Keratinocyte (primary cell): ENCODE measurements at regions not wholly inside any gene's neighbourhood (a gene's known extent, or its start where the extent isn't known, plus 50 kb on each side); places are given as distances from the start of the nearest gene placed in this dataset.

ENCODE experiments used
- DNase-seq: peaks from one replicate; pipeline ENCODE4 v3.0.0-alpha.2; 2011; ENCODE audit warnings: low read depth, missing footprints, low spot score
- FAIRE-seq: peaks from 2 replicates; lab custom pipeline; 2011; peaks lifted over from hg19 to GRCh38; lab: Jason Lieb, UNC
- H2AFZ ChIP-seq: 2 replicates; pipeline ENCODE4 v1.6.0; 2012; ENCODE audit warnings: low read length, control low read depth, inconsistent platforms; ENCODE audit not compliant: control insufficient read depth
- H3K27ac ChIP-seq: 2 replicates; pipeline ENCODE4 v1.5.1; 2011; ENCODE audit warnings: low read length; ENCODE audit not compliant: control insufficient read depth, insufficient read depth
- H3K27me3 ChIP-seq: 3 replicates; pipeline ENCODE4 v1.6.0; 2011; ENCODE audit warnings: low read length; ENCODE audit not compliant: control insufficient read depth, insufficient read depth; ENCODE audit errors: extremely low read depth
- H3K36me3 ChIP-seq, 2 experiments: 2 replicates in 1 of 2; 3 replicates in 1 of 2; pipeline ENCODE4 v1.5.1; 2011; ENCODE audit warnings: low read length in 2 of 2, mild to moderate bottlenecking in 1 of 2; ENCODE audit not compliant: control insufficient read depth in 2 of 2, insufficient read depth in 2 of 2; ENCODE audit errors: extremely low read depth in 1 of 2
- H3K4me1 ChIP-seq: 3 replicates; pipeline ENCODE4 v1.5.1; 2011; ENCODE audit warnings: low read length; ENCODE audit not compliant: control insufficient read depth, insufficient read depth; ENCODE audit errors: extremely low read depth
- H3K4me2 ChIP-seq: 3 replicates; pipeline ENCODE4 v1.6.0; 2011; ENCODE audit warnings: low read depth, low read length; ENCODE audit not compliant: control insufficient read depth, insufficient read depth; ENCODE audit errors: extremely low read depth
- H3K4me3 ChIP-seq, 3 experiments: fragments of 200-600 bp in 1 of 3; sonication (generic) in 1 of 3; 2 replicates in 2 of 3; 3 replicates in 1 of 3; pipeline ENCODE4 v1.5.1; 2011 to 2016; ENCODE audit warnings: low read length in 3 of 3, mild to moderate bottlenecking in 3 of 3, control low read depth in 2 of 3, inconsistent platforms in 1 of 3, low read depth in 1 of 3, mixed read lengths in 1 of 3, mixed run types in 1 of 3, moderate library complexity in 1 of 3; ENCODE audit not compliant: control insufficient read depth in 2 of 3, insufficient read depth in 2 of 3; ENCODE audit errors: extremely low read depth in 1 of 3
- H3K79me2 ChIP-seq: 2 replicates; pipeline ENCODE4 v1.6.0; 2012; ENCODE audit warnings: low read length; ENCODE audit not compliant: control insufficient read depth, insufficient read depth
- H3K9ac ChIP-seq: 3 replicates; pipeline ENCODE4 v1.6.0; 2011; ENCODE audit warnings: low read length; ENCODE audit not compliant: control insufficient read depth, insufficient read depth; ENCODE audit errors: extremely low read depth
- H3K9me1 ChIP-seq: 3 replicates; pipeline ENCODE4 v1.6.0; 2011; ENCODE audit warnings: low read length; ENCODE audit not compliant: control insufficient read depth, insufficient read depth; ENCODE audit errors: extremely low read depth
- H3K9me3 ChIP-seq: 2 replicates; pipeline ENCODE4 v1.5.1; 2012; ENCODE audit warnings: low read depth, low read length; ENCODE audit not compliant: control insufficient read depth
- H4K20me1 ChIP-seq: 3 replicates; pipeline ENCODE4 v1.6.0; 2011; ENCODE audit warnings: low read length; ENCODE audit not compliant: control insufficient read depth, insufficient read depth; ENCODE audit errors: extremely low read depth
- EZH2 ChIP-seq: IDR thresholded peaks from one replicate; pipeline ENCODE4 v1.6.1; 2012; ENCODE audit warnings: inconsistent platforms, mild to moderate bottlenecking, low read length, moderate library complexity
- dilution Hi-C: fragments of 300-500 bp; cut with MboI; formaldehyde crosslinking; loops from one replicate; pipeline ENCODE4 v1.7.0; 2020; ENCODE audit warnings: low sequenced_read_pairs; ENCODE audit not compliant: extremely low pct_ligation_motif_present
- TF ChIP-seq, protein P1 (sequence below), 3 experiments: IDR thresholded peaks in 1 of 3; conservative IDR thresholded peaks in 1 of 3; optimal IDR thresholded peaks in 1 of 3; 2 replicates in 2 of 3; 3 replicates in 1 of 3; pipeline versions ENCODE3 to v1.5.1; 2011; ENCODE audit warnings: low read length in 3 of 3, mild to moderate bottlenecking in 3 of 3, moderate library complexity in 2 of 3, control low read depth in 1 of 3, inconsistent platforms in 1 of 3; ENCODE audit not compliant: insufficient read depth in 2 of 3; ENCODE audit errors: extremely low read depth in 1 of 3

DNA sequence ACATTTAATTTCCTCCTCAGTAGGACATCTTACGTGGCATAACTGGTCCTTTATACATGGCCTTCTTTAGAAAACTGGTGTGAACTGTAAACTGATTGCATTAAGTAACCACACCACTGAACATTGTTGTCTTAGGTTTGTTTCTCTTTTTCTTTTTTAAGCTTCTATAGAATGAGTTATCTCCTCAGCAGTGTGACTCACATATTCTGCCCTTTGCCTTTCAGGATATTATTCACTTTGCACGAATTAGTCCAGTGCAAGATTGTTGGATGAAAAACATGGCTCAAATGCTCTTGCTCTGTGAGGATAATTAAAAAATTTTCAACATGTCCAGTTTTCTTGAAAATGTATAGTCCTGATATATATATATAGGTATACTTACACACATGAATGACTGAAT is 147.6 kb downstream of the KBTBD8 start:
- H3K9ac ChIP-seq = no peak overlapping the region
- TF ChIP-seq EZH2 = no peak
- TF ChIP-seq, protein P1, sequence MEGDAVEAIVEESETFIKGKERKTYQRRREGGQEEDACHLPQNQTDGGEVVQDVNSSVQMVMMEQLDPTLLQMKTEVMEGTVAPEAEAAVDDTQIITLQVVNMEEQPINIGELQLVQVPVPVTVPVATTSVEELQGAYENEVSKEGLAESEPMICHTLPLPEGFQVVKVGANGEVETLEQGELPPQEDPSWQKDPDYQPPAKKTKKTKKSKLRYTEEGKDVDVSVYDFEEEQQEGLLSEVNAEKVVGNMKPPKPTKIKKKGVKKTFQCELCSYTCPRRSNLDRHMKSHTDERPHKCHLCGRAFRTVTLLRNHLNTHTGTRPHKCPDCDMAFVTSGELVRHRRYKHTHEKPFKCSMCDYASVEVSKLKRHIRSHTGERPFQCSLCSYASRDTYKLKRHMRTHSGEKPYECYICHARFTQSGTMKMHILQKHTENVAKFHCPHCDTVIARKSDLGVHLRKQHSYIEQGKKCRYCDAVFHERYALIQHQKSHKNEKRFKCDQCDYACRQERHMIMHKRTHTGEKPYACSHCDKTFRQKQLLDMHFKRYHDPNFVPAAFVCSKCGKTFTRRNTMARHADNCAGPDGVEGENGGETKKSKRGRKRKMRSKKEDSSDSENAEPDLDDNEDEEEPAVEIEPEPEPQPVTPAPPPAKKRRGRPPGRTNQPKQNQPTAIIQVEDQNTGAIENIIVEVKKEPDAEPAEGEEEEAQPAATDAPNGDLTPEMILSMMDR (optimal IDR thresholded peaks at IDR 0.05 in 1 of 3, IDR thresholded peaks at IDR 0.05 in 1 of 3, conservative IDR thresholded peaks at IDR 0.05 in 1 of 3; ENCODE audit: extremely low read depth in 1 of 3, insufficient read depth in 2 of 3, low read length in 3 of 3) = no peak
- no peaks in the 10 kb centered on the region for H3K27me3 ChIP-seq
- H3K4me2 ChIP-seq = no peak overlapping the region
- H3K27ac ChIP-seq = no peak overlapping the region
- H3K9me1 ChIP-seq = no peaks in the 10 kb centered on the region
- no peaks in the 10 kb centered on the region for H3K9me3 ChIP-seq
- DNase-seq (no peak), FAIRE-seq (no peak)
- H2AFZ ChIP-seq = no peak overlapping the region
- H3K4me3 ChIP-seq = no peak overlapping the region
- H3K36me3 ChIP-seq = no peaks in the 10 kb centered on the region
- no peaks in the 10 kb centered on the region for H4K20me1 ChIP-seq
- H3K4me1 ChIP-seq = no peaks in the 10 kb centered on the region
- no peaks in the 10 kb centered on the region for H3K79me2 ChIP-seq
- dilution Hi-C loops = no loop called here

GRCh38 chr3:67154429-67154828 is 156.3 kb downstream of the KBTBD8 start:
- FAIRE-seq = no peak
- Histone ChIP-seq H3K9me1 (no peaks in the 10 kb centered on the region), H3K4me3 (no peak overlapping the region)

More at GRCh38 chr3:67154429-67154828, 156.3 kb downstream of the KBTBD8 start:
- no peak overlapping the region for H3K27ac ChIP-seq
- dilution Hi-C loops = no loop called here
- H3K9me3 ChIP-seq = no peaks in the 10 kb centered on the region
- no peak overlapping the region for H3K9ac ChIP-seq
- no peaks in the 10 kb centered on the region for H3K27me3 ChIP-seq
- H3K79me2 ChIP-seq = no peaks in the 10 kb centered on the region
- H2AFZ ChIP-seq = no peak overlapping the region
- no peaks in the 10 kb centered on the region for H4K20me1 ChIP-seq
- no peak for TF ChIP-seq EZH2
- TF ChIP-seq, protein P1 (optimal IDR thresholded peaks at IDR 0.05 in 1 of 3, IDR thresholded peaks at IDR 0.05 in 1 of 3, conservative IDR thresholded peaks at IDR 0.05 in 1 of 3; ENCODE audit: extremely low read depth in 1 of 3, insufficient read depth in 2 of 3, low read length in 3 of 3) = no peak
- no peak overlapping the region for H3K4me2 ChIP-seq
- DNase-seq = no peak
- no peaks in the 10 kb centered on the region for H3K36me3 ChIP-seq
- H3K4me1 ChIP-seq = no peaks in the 10 kb centered on the region
